Liver (tissue), 8 donors: ENCODE measurements at regions not wholly inside any gene's neighbourhood (a gene's known extent, or its start where the extent isn't known, plus 50 kb on each side); places are given as distances from the start of the nearest gene placed in this dataset.

ENCODE experiments used
- DNase-seq: peaks from one replicate; pipeline ENCODE4 v3.0.0-alpha.2; 2017; ENCODE audit warnings: low spot score
- H3K27ac ChIP-seq, 2 donors: one replicate each; pipeline ENCODE4 v1.7.0; 2013; ENCODE audit warnings: inconsistent platforms in 2 of 2, low read length in 2 of 2, control low read depth in 1 of 2, low read depth in 1 of 2, mild to moderate bottlenecking in 1 of 2
- H3K27me3 ChIP-seq, 4 donors: one replicate each; pipeline versions ENCODE4 v1.6.1 to v1.7.0; 2013; ENCODE audit warnings: low read length in 3 of 4, inconsistent platforms in 1 of 4, mild to moderate bottlenecking in 1 of 4, moderate library complexity in 1 of 4; ENCODE audit not compliant: control insufficient read depth in 4 of 4, insufficient read depth in 4 of 4
- H3K36me3 ChIP-seq, 4 donors: one replicate each; pipeline versions ENCODE4 v1.6.1 to v1.7.0; 2013; ENCODE audit warnings: low read length in 3 of 4, mild to moderate bottlenecking in 3 of 4, low read depth in 1 of 4, moderate library complexity in 1 of 4; ENCODE audit not compliant: control insufficient read depth in 4 of 4, insufficient read depth in 3 of 4
- H3K4me1 ChIP-seq, 4 donors: one replicate each; pipeline versions ENCODE4 v1.6.1 to v1.7.0; 2013; ENCODE audit warnings: low read length in 3 of 4, mild to moderate bottlenecking in 3 of 4, moderate library complexity in 1 of 4; ENCODE audit not compliant: control insufficient read depth in 4 of 4, insufficient read depth in 4 of 4
- H3K4me3 ChIP-seq, 3 donors: one replicate each; pipeline versions ENCODE4 v1.6.1 to v1.7.0; 2013; ENCODE audit warnings: low read length in 3 of 3, control low read depth in 1 of 3, low read depth in 1 of 3, mild to moderate bottlenecking in 1 of 3
- H3K9ac ChIP-seq, 2 donors: one replicate each; pipeline ENCODE4 v1.7.0; 2013; ENCODE audit warnings: low read length in 2 of 2, mild to moderate bottlenecking in 2 of 2, moderate library complexity in 2 of 2, control low read depth in 1 of 2, low read depth in 1 of 2
- H3K9me3 ChIP-seq, 4 donors: one replicate each; pipeline versions ENCODE4 v1.6.1 to v1.7.0; 2013; ENCODE audit warnings: low read length in 3 of 4; ENCODE audit not compliant: control insufficient read depth in 4 of 4
- ATF3 ChIP-seq: IDR thresholded peaks from 2 replicates; pipeline ENCODE4 v1.6.1; 2016; ENCODE audit warnings: antibody characterized with exemption
- CTCF ChIP-seq: fragments of 150-350 bp; IDR thresholded peaks from 2 replicates; pipeline ENCODE4 v1.5.1; 2017; ENCODE audit warnings: improper control_type of control experiment, low read depth, low read length; ENCODE audit not compliant: missing input control
- EGR1 ChIP-seq, 2 donors: IDR thresholded peaks; 2 replicates each; pipeline ENCODE4 v1.6.1; 2016 to 2018; ENCODE audit warnings: antibody characterized with exemption in 2 of 2, low read depth in 2 of 2
- GABPA ChIP-seq, 2 donors: IDR thresholded peaks in 1 of 2; conservative IDR thresholded peaks in 1 of 2; 2 replicates each; pipeline ENCODE4 v1.6.1; 2016; ENCODE audit warnings: antibody characterized with exemption in 2 of 2, mild to moderate bottlenecking in 1 of 2, moderate library complexity in 1 of 2
- HNF4G ChIP-seq: IDR thresholded peaks from 2 replicates; pipeline ENCODE4 v1.6.1; 2016; ENCODE audit warnings: antibody characterized with exemption
- JUND ChIP-seq, 2 donors: IDR thresholded peaks; 2 replicates each; pipeline ENCODE4 v1.6.1; 2016; ENCODE audit warnings: antibody characterized with exemption in 2 of 2
- MAX ChIP-seq: IDR thresholded peaks from 2 replicates; pipeline ENCODE4 v1.6.1; 2016; ENCODE audit warnings: antibody characterized with exemption
- NR2F2 ChIP-seq: IDR thresholded peaks from 2 replicates; pipeline ENCODE4 v1.6.1; 2016; ENCODE audit warnings: antibody characterized with exemption
- RAD21 ChIP-seq, 2 donors: IDR thresholded peaks; 2 replicates each; pipeline ENCODE4 v1.6.1; 2016; ENCODE audit warnings: antibody characterized with exemption in 2 of 2, mild to moderate bottlenecking in 2 of 2
- REST ChIP-seq: IDR thresholded peaks from 2 replicates; pipeline ENCODE4 v1.6.1; 2016; ENCODE audit warnings: antibody characterized with exemption, mild to moderate bottlenecking
- RXRA ChIP-seq, 2 donors: IDR thresholded peaks; 2 replicates each; pipeline ENCODE4 v1.6.1; 2017 to 2018; ENCODE audit warnings: antibody characterized with exemption in 2 of 2, mild to moderate bottlenecking in 1 of 2
- YY1 ChIP-seq: IDR thresholded peaks from 2 replicates; pipeline ENCODE4 v1.6.1; 2016; ENCODE audit warnings: antibody characterized with exemption, mild to moderate bottlenecking
- WGBS: extraction: QIAGEN DNeasy Blood & Tissue Kit; methylation state at CpG from one replicate; pipeline ENCODE4 v1.1.7; 2013; 5-methylcytosine and 5-hydroxymethylcytosine counted together
- donor health status: healthy.
- donor health status: healthy.
- donor health status: healthy.
- donor health status: healthy.
- donor health status: healthy.

- Histone ChIP-seq H3K4me1 (no peaks in the 10 kb centered on the region), H3K27me3 (peaks cover 0 to 9% (median 1%) of the 10 kb centered on the region in 4 donors), H3K4me3 (no peak overlapping the region), H3K36me3 (no peaks in the 10 kb centered on the region), H3K9me3 (no peaks in the 10 kb centered on the region), H3K27ac (no peak overlapping the region), H3K9ac (no peak overlapping the region)
- WGBS: 77% methylated on average over 1 of the region's 1 CpG
- TF ChIP-seq NR2F2 (no peak), JUND (IDR thresholded peaks at IDR 0.05) (no peak), REST (no peak), EGR1 (IDR thresholded peaks at IDR 0.05; ENCODE audit: low read depth in 2 of 2) (no peak), GABPA (IDR thresholded peaks at IDR 0.05 in 1 of 2, conservative IDR thresholded peaks at IDR 0.05 in 1 of 2) (no peak), MAX (no peak), RXRA (IDR thresholded peaks at IDR 0.05) (no peak), YY1 (no peak), ATF3 (no peak), HNF4G (no peak), RAD21 (IDR thresholded peaks at IDR 0.05) (no peak)
- no peak for DNase-seq
Observed at GRCh38 chr7:94288096-94288495, 106.6 kb upstream of the COL1A2 start.

- 33% methylated on average over 1 of the region's 1 CpG for WGBS
- no peak overlapping the region for H3K27ac ChIP-seq
- H3K27me3 ChIP-seq: peaks cover 0 to 4% (median 0%) of the 10 kb centered on the region in 4 donors
- H3K9ac ChIP-seq: no peak overlapping the region
- H3K36me3 ChIP-seq: no peaks in the 10 kb centered on the region
- H3K4me3 ChIP-seq: no peak overlapping the region
- DNase-seq: peak; percentile 37
- no peaks in the 10 kb centered on the region for H3K9me3 ChIP-seq
- TF ChIP-seq RAD21 (IDR thresholded peaks at IDR 0.05) (peak; percentile 78 to 85), CTCF (peak; percentile 56), NR2F2 (no peak)
- H3K4me1 ChIP-seq: no peaks in the 10 kb centered on the region
Observed at GRCh38 chr7:94289071-94289470, 105.6 kb upstream of the COL1A2 start.
